NB4 (cell line): ENCODE measurements at regions not wholly inside any gene's neighbourhood (a gene's known extent, or its start where the extent isn't known, plus 50 kb on each side); places are given as distances from the start of the nearest gene placed in this dataset.

Source experiments
- MYC ChIP-seq: IDR thresholded peaks from 2 replicates; pipeline ENCODE4 v1.6.1; 2011; ENCODE audit warnings: low read depth, low read length
- POLR2A ChIP-seq: IDR thresholded peaks from 2 replicates; pipeline ENCODE4 v1.6.1; 2011; ENCODE audit warnings: mild to moderate bottlenecking; ENCODE audit not compliant: insufficient read length; ENCODE audit errors: extremely low read depth
- TF ChIP-seq, protein P1 (sequence below): IDR thresholded peaks from one replicate; pipeline ENCODE4 v1.5.1; 2012; ENCODE audit warnings: low read depth, low read length
- TF ChIP-seq, protein P2 (sequence below): IDR thresholded peaks from 2 replicates; pipeline ENCODE4 v1.6.1; 2011; ENCODE audit warnings: low read depth, low read length

DNA sequence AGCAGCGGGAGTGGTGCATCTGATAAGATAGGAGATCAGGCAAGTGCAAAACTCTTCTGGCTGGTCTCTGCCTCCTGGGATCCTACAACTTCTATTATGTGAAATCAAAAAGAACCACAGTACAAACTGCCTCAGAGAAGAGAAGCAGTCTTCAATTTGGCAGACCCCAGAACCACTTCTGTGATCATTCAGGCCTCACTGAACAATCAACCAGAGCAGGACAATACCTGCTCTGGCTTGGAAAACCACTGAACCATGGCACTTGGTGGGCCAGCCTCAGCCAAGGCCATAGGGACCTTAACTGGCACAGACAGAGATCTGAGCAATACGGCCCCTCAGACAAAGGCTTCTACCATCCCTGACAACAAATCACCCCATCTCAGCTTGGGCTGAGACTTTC lies 103.0 kb downstream of the NDUFA12 start:
- TF ChIP-seq, protein P1, sequence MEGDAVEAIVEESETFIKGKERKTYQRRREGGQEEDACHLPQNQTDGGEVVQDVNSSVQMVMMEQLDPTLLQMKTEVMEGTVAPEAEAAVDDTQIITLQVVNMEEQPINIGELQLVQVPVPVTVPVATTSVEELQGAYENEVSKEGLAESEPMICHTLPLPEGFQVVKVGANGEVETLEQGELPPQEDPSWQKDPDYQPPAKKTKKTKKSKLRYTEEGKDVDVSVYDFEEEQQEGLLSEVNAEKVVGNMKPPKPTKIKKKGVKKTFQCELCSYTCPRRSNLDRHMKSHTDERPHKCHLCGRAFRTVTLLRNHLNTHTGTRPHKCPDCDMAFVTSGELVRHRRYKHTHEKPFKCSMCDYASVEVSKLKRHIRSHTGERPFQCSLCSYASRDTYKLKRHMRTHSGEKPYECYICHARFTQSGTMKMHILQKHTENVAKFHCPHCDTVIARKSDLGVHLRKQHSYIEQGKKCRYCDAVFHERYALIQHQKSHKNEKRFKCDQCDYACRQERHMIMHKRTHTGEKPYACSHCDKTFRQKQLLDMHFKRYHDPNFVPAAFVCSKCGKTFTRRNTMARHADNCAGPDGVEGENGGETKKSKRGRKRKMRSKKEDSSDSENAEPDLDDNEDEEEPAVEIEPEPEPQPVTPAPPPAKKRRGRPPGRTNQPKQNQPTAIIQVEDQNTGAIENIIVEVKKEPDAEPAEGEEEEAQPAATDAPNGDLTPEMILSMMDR = no peak
- TF ChIP-seq POLR2A (no peak), MYC (no peak)
- TF ChIP-seq, protein P2, sequence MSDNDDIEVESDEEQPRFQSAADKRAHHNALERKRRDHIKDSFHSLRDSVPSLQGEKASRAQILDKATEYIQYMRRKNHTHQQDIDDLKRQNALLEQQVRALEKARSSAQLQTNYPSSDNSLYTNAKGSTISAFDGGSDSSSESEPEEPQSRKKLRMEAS = no peak
